GM23338 (cell line): ENCODE measurements at regions not wholly inside any gene's neighbourhood (a gene's known extent, or its start where the extent isn't known, plus 50 kb on each side); places are given as distances from the start of the nearest gene placed in this dataset.

Experiments used
- ATAC-seq: fragments of 200-7000 bp; cut with Tn5 transposase; 3 replicates; pipeline ENCODE4 v1.9.1; 2020
- DNase-seq: peaks from one replicate; pipeline ENCODE4 v3.0.0-alpha.2; 2015; ENCODE audit warnings: low spot score
- H2AFZ ChIP-seq: fragments of 200-600 bp; sonication (generic); 2 replicates; pipeline ENCODE4 v1.8.0; 2016; ENCODE audit warnings: antibody characterized with exemption, mild to moderate bottlenecking, moderate library complexity
- H3F3A ChIP-seq: fragments of 200-600 bp; sonication (generic); replicated peaks from 2 replicates; pipeline ENCODE4 v1.8.0; 2017; ENCODE audit warnings: antibody characterized with exemption, mixed run types, low read depth
- H3K27ac ChIP-seq: fragments of 200-600 bp; sonication (generic); 2 replicates; pipeline ENCODE4 v1.6.1; 2016; ENCODE audit warnings: low read depth
- H3K27me3 ChIP-seq: fragments of 200-600 bp; sonication (generic); 2 replicates; pipeline ENCODE4 v1.8.0; 2016; ENCODE audit warnings: mild to moderate bottlenecking, mixed run types, moderate library complexity; ENCODE audit not compliant: insufficient read depth
- H3K36me3 ChIP-seq: fragments of 200-600 bp; sonication (generic); 2 replicates; pipeline ENCODE4 v1.8.0; 2016; ENCODE audit warnings: mild to moderate bottlenecking; ENCODE audit not compliant: insufficient read depth
- H3K4me1 ChIP-seq: fragments of 200-600 bp; sonication (generic); 2 replicates; pipeline ENCODE4 v1.8.0; 2016; ENCODE audit warnings: mild to moderate bottlenecking, moderate library complexity; ENCODE audit not compliant: insufficient read depth
- H3K4me2 ChIP-seq: fragments of 200-600 bp; sonication (generic); 2 replicates; pipeline ENCODE4 v1.7.1; 2017; ENCODE audit warnings: mixed run types
- H3K4me3 ChIP-seq: fragments of 200-600 bp; sonication (generic); 2 replicates; pipeline ENCODE4 v1.6.1; 2016; ENCODE audit warnings: mixed run types
- H3K79me2 ChIP-seq: fragments of 200-600 bp; sonication (generic); replicated peaks from 2 replicates; pipeline ENCODE4 v1.8.0; 2017; ENCODE audit warnings: mild to moderate bottlenecking; ENCODE audit not compliant: insufficient read depth
- H3K9me2 ChIP-seq: fragments of 200-600 bp; sonication (generic); 2 replicates; pipeline ENCODE4 v1.8.0; 2017; ENCODE audit not compliant: insufficient read depth
- H4K20me1 ChIP-seq: fragments of 200-600 bp; sonication (generic); replicated peaks from 2 replicates; pipeline ENCODE4 v1.8.0; 2017; ENCODE audit warnings: mild to moderate bottlenecking; ENCODE audit not compliant: insufficient read depth
- H3K27ac Mint-ChIP-seq: 2 replicates; pipeline ENCODE4 v1.8.0; 2020; ENCODE audit warnings: inconsistent platforms, mild to moderate bottlenecking, moderate library complexity, mixed read lengths
- H3K27me3 Mint-ChIP-seq: 3 replicates; pipeline ENCODE4 v1.8.0; 2022; ENCODE audit warnings: low read depth, mild to moderate bottlenecking, moderate library complexity, mixed read lengths, inconsistent platforms; ENCODE audit not compliant: insufficient read depth, poor library complexity
- H3K36me3 Mint-ChIP-seq: 3 replicates; pipeline ENCODE4 v1.8.0; 2021; ENCODE audit warnings: low read depth, mild to moderate bottlenecking, inconsistent platforms, moderate library complexity, mixed read lengths
- H3K4me1 Mint-ChIP-seq: 3 replicates; pipeline ENCODE4 v1.8.0; 2020; ENCODE audit warnings: mild to moderate bottlenecking, inconsistent platforms, mixed read lengths
- H3K4me3 Mint-ChIP-seq: 3 replicates; pipeline ENCODE4 v1.8.0; 2021; ENCODE audit warnings: moderate library complexity, mild to moderate bottlenecking, inconsistent platforms, mixed read lengths
- H3K9me3 Mint-ChIP-seq: 3 replicates; pipeline ENCODE4 v1.8.0; 2020; ENCODE audit warnings: moderate library complexity, mild to moderate bottlenecking, inconsistent platforms, mixed read lengths
- CREB1 ChIP-seq: fragments of 250-450 bp; sonication (Bioruptor Pico); IDR thresholded peaks from 2 replicates; pipeline ENCODE4 v1.5.0; 2020; ENCODE audit warnings: low read depth, mild to moderate bottlenecking, moderate library complexity
- EZH2 ChIP-seq: fragments of 200-600 bp; sonication (generic); IDR thresholded peaks from one replicate; pipeline ENCODE4 v1.8.0; 2017; ENCODE audit warnings: antibody characterized with exemption, mild to moderate bottlenecking, low read depth; ENCODE audit not compliant: unreplicated experiment
- EZH2phosphoT487 ChIP-seq: fragments of 200-600 bp; sonication (generic); IDR thresholded peaks from one replicate; pipeline ENCODE4 v1.8.1; 2018; ENCODE audit warnings: antibody characterized with exemption; ENCODE audit not compliant: unreplicated experiment
- JUNB ChIP-seq: IDR thresholded peaks from one replicate; pipeline ENCODE4 v1.6.1; 2016; ENCODE audit warnings: antibody characterized with exemption; ENCODE audit not compliant: unreplicated experiment
- NANOG ChIP-seq: IDR thresholded peaks from 2 replicates; pipeline ENCODE4 v1.6.1; 2016; ENCODE audit warnings: antibody characterized with exemption, borderline replicate concordance
- POLR2AphosphoS5 ChIP-seq: IDR thresholded peaks from 2 replicates; pipeline ENCODE4 v1.6.1; 2016; ENCODE audit warnings: antibody characterized with exemption, low read depth
- REST ChIP-seq: IDR thresholded peaks from one replicate; pipeline ENCODE4 v1.6.1; 2018; ENCODE audit warnings: antibody characterized with exemption; ENCODE audit not compliant: unreplicated experiment
- STAT1 ChIP-seq: IDR thresholded peaks from one replicate; pipeline ENCODE4 v1.6.1; 2016; ENCODE audit warnings: antibody characterized with exemption; ENCODE audit not compliant: unreplicated experiment
- ZNF114 ChIP-seq: fragments of 250-450 bp; sonication (Bioruptor Pico); IDR thresholded peaks from 2 replicates; pipeline ENCODE4 v1.5.0; 2020; ENCODE audit warnings: mild to moderate bottlenecking, moderate library complexity
- ZNF331 ChIP-seq: fragments of 250-450 bp; sonication (Bioruptor Pico); IDR thresholded peaks from 2 replicates; pipeline ENCODE4 v1.5.0; 2020; ENCODE audit warnings: low read depth, mild to moderate bottlenecking, moderate library complexity
- TF ChIP-seq, protein P1 (sequence below), 2 experiments: fragments of 200-600 bp in 1 of 2; sonication (generic) in 1 of 2; conservative IDR thresholded peaks; 2 replicates each; pipeline versions ENCODE4 v1.5.1 to v1.6.1; 2016 to 2017; ENCODE audit warnings: antibody characterized with exemption in 2 of 2, low read depth in 2 of 2, mild to moderate bottlenecking in 2 of 2, moderate library complexity in 1 of 2
- TF ChIP-seq, protein P2 (sequence below): IDR thresholded peaks from 2 replicates; pipeline ENCODE4 v1.6.1; 2016; ENCODE audit warnings: antibody characterized with exemption

GRCh38 chr1:222006715-222007114, 264.8 kb upstream of the DUSP10 start:
- peaks cover 8% of the 10 kb centered on the region; the same call in 1 of the 3 replicates for H3K36me3 Mint-ChIP-seq
- H3K4me3 Mint-ChIP-seq: no peak overlapping the region
- Histone ChIP-seq H3K36me3 (no peaks in the 10 kb centered on the region), H3K9me2 (no peaks in the 10 kb centered on the region), H3K27ac (no peak overlapping the region), H3K4me3 (no peak overlapping the region), H3K4me2 (no peak overlapping the region), H3K79me2 (no peaks in the 10 kb centered on the region), H3K4me1 (no peaks in the 10 kb centered on the region), H2AFZ (no peak overlapping the region), H3K27me3 (no peaks in the 10 kb centered on the region), H3F3A (no peaks in the 10 kb centered on the region), H4K20me1 (no peaks in the 10 kb centered on the region)
- no peak for TF ChIP-seq ZNF331 (CRISPR knock-in tag)
- TF ChIP-seq, protein P1, sequence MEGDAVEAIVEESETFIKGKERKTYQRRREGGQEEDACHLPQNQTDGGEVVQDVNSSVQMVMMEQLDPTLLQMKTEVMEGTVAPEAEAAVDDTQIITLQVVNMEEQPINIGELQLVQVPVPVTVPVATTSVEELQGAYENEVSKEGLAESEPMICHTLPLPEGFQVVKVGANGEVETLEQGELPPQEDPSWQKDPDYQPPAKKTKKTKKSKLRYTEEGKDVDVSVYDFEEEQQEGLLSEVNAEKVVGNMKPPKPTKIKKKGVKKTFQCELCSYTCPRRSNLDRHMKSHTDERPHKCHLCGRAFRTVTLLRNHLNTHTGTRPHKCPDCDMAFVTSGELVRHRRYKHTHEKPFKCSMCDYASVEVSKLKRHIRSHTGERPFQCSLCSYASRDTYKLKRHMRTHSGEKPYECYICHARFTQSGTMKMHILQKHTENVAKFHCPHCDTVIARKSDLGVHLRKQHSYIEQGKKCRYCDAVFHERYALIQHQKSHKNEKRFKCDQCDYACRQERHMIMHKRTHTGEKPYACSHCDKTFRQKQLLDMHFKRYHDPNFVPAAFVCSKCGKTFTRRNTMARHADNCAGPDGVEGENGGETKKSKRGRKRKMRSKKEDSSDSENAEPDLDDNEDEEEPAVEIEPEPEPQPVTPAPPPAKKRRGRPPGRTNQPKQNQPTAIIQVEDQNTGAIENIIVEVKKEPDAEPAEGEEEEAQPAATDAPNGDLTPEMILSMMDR (conservative IDR thresholded peaks at IDR 0.05; ENCODE audit: low read depth in 2 of 2): no peak
- H3K9me3 Mint-ChIP-seq: peaks cover 9% of the 10 kb centered on the region; the same call in 1 of the 3 replicates
- DNase-seq (no peak), ATAC-seq (no peak)
- no peak overlapping the region for H3K27ac Mint-ChIP-seq
- H3K4me1 Mint-ChIP-seq: peaks cover 10% of the 10 kb centered on the region; the same call in 2 of the 3 replicates
- H3K27me3 Mint-ChIP-seq: peaks cover 2% of the 10 kb centered on the region

- ATAC-seq (no peak), DNase-seq (no peak)
- Mint-ChIP-seq H3K4me3 (no peak overlapping the region), H3K27ac (no peak overlapping the region), H3K36me3 (no peaks in the 10 kb centered on the region), H3K4me1 (peaks cover 10% of the 10 kb centered on the region; the same call in 2 of the 3 replicates), H3K27me3 (peaks cover 2% of the 10 kb centered on the region), H3K9me3 (no peaks in the 10 kb centered on the region; the same call in 2 of the 3 replicates)
- no peaks in the 10 kb centered on the region for H3K4me1 ChIP-seq
- no peak overlapping the region for H3K27ac ChIP-seq
- no peaks in the 10 kb centered on the region for H3F3A ChIP-seq
- no peak overlapping the region for H3K4me3 ChIP-seq
- H3K79me2 ChIP-seq: no peaks in the 10 kb centered on the region
- no peak overlapping the region for H2AFZ ChIP-seq
- H4K20me1 ChIP-seq: no peaks in the 10 kb centered on the region
- no peaks in the 10 kb centered on the region for H3K9me2 ChIP-seq
- H3K36me3 ChIP-seq: no peaks in the 10 kb centered on the region
- no peak overlapping the region for H3K4me2 ChIP-seq
- H3K27me3 ChIP-seq: no peaks in the 10 kb centered on the region
- TF ChIP-seq STAT1 (no peak), ZNF114 (CRISPR knock-in tag) (no peak), EZH2phosphoT487 (no peak), JUNB (no peak), REST (no peak), POLR2AphosphoS5 (no peak), NANOG (no peak), EZH2 (no peak), CREB1 (CRISPR knock-in tag) (no peak), ZNF331 (CRISPR knock-in tag) (no peak)
- TF ChIP-seq, protein P1 (conservative IDR thresholded peaks at IDR 0.05; ENCODE audit: low read depth in 2 of 2): no peak
- TF ChIP-seq, protein P2, sequence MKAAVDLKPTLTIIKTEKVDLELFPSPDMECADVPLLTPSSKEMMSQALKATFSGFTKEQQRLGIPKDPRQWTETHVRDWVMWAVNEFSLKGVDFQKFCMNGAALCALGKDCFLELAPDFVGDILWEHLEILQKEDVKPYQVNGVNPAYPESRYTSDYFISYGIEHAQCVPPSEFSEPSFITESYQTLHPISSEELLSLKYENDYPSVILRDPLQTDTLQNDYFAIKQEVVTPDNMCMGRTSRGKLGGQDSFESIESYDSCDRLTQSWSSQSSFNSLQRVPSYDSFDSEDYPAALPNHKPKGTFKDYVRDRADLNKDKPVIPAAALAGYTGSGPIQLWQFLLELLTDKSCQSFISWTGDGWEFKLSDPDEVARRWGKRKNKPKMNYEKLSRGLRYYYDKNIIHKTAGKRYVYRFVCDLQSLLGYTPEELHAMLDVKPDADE: no peak
Observed at GRCh38 chr1:222004784-222005183, 262.9 kb upstream of the DUSP10 start.
